NCI-H1105 treated with DMSO at 0.1 percent for 48 hours (cell line): ENCODE measurements at regions not wholly inside any gene's neighbourhood (a gene's known extent, or its start where the extent isn't known, plus 50 kb on each side); places are given as distances from the start of the nearest gene placed in this dataset.

Experiments
- DNase-seq: peaks from one replicate; lab custom pipeline; 2025; lab: John Stamatoyannopoulos, UW

DNA sequence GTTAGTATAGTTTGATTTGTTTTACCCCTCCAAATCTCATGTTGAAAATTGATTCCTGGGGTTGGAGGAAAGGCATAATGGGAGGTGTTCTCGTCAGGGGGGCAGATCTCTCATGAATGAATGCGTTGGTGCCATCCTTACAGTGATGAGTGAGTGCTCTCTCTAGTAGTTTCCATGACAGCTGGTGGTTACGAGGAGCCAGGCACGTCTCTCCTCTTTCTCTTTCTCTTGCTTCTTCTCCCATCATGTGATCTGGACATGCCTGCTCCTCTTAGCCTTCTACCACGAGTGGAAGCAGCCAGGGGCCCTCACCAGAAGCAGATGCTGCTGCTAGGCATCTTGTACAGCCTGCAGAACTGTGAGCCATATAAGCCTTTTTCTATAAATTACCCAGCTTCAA is 454.1 kb downstream of the EFNA5 start:
- no peak for DNase-seq

DNA sequence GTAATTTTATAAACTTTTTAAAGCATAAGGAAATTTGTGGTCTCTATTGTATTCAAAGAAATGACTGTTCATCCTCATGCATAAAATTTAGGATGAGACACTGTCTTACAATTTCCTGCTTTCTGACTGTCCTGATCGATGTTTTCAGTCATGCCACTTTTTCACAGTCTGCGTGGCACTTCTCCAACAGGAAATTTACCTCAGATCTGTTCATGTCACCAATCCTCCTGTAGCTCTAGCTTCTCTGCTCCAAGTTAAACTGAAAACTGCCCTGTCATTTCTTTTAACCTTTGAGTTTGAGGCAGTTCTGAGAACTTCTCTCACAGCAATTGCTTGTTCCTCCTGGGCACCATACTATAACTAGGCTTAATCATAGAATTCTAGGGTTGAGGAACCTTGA is 455.1 kb downstream of the EFNA5 start:
- DNase-seq, result no peak

DNA sequence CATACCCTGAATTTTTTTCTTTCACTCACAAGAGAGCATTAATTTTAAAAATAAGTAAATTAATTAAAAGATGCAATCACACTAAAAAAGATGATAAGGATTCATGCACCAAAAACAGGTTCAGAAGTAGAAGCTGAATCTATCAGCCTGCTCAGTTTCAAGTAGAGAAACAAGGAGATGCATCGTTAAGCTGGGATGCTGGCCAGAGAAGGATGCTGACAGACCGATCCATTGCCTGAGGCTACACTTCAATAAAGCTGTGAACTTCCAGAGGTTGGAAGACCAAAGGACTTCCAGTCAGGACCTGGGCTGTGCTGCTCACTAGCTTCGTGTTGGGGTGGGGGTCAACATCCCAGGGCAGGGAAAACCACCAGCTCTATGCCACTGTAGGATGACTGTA is 457.7 kb downstream of the EFNA5 start:
- DNase-seq, result no peak

DNA sequence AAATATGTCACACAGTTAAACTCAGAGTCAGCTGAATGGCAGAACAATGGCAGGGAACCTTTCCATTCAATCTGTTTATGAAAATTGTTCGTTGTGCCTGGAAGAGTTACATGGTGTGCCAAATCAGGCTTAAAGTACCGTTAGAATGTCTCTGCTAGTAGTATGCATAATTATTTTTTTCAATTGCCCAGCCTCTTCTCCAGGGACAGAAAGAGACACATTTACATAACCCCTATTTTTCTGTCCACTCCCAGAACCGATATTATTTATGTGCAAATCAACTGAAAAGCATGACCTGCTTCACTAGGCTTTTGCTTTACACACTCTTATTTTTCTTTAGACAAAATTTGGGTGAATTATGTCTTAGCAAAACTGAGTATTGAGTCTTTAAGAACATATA is 459.1 kb downstream of the EFNA5 start:
- no peak for DNase-seq

DNA sequence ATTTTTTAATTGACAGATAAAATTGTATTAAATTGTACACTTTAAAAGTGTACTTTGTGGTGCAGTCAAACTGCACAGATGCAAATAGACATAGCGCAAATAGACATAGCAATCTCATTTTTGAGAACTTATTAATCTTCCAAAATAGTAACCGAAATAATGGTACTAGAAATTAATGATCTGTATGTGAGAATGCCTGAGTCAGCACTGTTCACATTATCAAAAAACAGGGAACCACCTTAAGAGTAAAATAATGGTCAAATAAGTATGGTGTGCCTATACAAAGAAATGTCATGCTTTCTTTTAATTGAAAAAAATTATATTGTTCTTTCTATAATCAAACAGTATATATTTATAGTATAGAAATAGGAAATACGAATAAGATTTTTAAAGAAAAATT is 461.9 kb downstream of the EFNA5 start:
- DNase-seq, result no peak

DNA sequence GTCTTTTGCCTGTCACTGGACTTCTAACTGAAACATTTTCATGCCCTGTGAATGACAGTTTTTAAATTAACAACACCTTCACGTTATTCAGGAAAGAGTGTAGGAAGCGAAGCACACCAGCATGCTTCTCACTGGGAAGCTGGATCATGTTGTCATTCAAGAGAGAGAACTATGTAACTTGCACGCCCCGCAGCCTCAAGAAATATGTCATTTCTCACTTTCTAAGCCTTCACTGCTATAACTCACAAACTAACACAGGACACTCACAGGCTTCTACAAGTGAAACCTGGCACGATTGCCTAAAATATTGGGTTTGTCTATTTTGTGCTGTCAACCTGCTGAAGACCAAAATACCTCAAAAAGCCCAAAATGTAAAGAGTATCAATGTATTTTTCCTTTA is 466.3 kb downstream of the EFNA5 start:
- no peak for DNase-seq

DNA sequence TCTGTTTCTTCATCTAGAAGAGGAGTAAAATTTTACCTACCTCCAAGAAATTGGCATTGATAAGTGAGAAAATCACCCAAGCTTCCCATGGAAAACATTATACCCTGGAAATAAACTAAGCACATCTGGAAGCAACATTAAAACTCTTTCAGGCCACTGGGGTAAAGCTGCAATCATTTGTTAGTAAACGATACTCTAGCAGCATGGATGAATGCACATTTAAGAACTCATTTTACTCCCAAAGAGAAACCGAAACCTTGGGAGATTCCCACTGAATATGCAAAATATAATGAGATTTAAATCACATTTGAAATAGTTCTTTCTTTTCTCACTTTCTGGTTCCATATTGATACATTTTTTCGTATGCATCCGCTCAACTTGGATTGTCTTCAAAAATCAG is 467.5 kb downstream of the EFNA5 start:
- DNase-seq, result no peak

DNA sequence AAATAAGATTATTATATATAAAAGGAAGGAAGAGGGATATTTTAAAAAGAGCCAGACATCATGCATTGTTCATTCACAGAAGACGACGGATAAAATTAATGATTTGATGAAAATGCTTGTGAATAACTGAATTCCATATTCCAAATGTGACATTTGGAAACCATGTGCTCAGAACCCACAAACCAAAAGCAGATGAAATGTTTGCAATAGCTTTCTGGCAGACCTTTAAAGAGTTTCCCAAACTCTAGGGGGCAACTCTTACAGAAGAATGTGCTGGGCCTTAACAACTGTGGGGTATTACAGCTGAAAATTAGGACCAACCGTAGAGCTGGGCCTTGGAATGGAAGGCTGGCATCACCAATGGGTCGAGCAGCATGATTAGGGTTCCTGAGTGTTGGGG is 471.0 kb downstream of the EFNA5 start:
- no peak for DNase-seq

DNA sequence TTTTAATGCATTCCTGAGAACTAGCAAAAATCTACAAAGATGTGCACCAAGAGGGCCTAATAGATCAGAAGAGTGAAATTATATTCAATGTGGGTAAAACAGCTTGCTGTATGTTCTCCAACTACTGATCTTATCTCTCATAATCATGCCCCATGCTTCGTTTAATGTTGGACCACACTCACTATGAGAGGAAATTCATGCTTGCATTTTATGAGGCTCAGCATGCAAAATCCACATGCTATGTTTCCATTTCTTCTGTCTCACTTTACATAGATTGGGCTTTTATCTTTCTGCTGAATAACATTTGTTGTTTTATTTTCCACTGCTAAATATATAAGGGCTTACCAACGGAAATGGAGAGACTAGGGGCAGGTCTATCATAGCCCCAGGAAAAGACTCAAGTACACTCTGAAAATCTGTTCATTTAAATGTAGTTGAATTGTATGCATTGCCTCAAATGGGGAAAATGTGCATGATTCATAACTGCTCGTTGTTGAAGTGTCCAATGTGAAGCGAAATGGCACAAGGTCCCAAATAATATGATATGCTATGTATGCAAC is 474.2 kb downstream of the EFNA5 start:
- DNase-seq, result no peak

DNA sequence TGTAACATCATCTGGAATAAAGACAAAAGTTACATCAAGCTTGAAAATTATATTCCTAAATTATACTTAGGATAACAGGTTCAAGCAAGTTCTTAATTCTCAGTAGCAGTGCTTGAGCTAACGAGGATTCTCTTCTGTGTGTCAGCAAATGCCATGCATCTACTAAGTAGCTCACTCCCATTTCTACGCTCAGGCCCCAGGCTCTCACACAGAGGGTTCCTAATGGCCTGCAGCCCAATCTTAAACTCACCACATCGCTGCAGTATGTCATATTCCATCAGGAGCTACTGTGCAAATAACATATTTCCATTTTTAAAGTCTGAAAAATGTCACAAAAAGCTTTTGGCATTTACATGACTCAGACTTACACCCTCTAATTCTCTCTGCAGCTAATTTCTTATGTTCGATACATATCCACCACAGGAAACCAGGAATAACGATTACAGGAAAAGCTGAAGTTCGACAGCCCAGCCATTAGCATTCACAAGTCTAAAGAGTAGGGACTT is 474.8 kb downstream of the EFNA5 start:
- DNase-seq, result no peak

DNA sequence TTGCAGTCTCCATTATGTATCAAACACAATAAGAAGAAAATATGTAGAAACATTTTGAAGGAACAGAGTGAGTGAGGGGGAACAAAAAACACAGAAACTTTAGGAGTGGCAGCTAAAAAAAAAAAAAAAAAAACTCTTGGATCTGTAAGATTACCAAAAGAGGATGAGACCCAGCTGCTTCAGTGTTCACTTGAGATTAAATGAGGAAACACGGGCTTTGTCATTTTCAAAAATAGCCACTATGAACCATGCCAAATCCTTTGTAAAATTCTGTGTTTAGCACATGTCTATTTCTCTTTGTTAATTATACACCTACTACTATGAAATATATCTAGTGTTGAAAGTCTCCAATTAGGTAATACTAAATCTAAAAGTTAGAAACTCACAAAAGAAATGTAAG is 485.9 kb downstream of the EFNA5 start:
- no peak for DNase-seq

DNA sequence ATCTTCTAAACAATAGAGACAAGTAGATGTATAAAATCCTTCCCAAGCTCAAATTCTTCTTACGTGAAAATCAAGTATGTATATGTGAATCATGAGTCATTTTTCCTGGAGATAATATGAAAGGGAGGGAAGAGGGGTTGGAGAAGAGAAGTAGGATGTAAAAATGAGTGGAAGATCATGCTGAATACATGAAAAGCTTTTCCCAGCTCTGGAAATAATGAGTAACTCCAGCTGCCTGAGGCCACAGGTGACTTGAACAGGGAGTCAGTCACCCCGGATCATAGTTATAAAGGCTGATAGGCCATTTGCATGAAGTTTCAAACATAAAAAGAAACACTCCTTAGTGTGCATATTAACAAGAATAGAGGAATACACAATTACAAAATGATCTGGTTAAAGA is 486.7 kb downstream of the EFNA5 start:
- DNase-seq, result no peak

DNA sequence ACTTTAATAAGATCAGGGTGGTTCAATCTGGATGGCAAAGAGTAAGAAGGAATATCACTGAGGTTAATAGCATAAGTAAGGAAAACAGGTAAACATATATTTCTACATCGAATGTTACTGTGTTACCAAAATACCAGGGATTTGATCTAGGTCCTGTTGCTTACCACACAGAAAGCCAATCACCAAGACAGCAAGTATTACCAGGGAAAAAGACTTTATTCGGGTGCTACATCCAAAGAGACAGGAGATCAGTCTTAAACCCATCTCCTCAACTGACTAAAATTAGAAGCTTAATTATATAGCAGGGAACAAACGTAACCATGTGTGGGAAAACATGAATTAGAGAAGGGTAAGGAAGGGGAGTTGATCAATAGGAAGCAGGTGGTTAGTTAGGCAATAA is 500.1 kb downstream of the EFNA5 start:
- DNase-seq, result no peak

DNA sequence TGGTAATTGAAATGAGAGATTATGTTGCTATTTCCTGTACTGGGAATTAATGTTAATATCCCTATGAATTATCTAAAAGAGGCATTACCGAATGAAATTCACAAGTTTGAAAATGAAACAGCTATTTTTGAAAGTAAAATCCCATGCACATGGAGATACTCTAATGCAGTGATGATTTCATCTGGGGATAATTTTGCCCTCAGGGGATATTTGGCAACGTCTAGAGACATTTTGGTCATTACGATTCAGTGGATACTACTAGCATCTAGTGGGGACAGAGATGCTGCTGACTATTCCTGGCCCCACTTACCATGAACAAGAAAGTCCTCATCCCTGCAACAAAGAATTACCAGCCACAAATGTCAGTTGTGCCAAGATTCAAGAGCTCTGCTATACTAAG is 500.9 kb downstream of the EFNA5 start:
- no peak for DNase-seq

DNA sequence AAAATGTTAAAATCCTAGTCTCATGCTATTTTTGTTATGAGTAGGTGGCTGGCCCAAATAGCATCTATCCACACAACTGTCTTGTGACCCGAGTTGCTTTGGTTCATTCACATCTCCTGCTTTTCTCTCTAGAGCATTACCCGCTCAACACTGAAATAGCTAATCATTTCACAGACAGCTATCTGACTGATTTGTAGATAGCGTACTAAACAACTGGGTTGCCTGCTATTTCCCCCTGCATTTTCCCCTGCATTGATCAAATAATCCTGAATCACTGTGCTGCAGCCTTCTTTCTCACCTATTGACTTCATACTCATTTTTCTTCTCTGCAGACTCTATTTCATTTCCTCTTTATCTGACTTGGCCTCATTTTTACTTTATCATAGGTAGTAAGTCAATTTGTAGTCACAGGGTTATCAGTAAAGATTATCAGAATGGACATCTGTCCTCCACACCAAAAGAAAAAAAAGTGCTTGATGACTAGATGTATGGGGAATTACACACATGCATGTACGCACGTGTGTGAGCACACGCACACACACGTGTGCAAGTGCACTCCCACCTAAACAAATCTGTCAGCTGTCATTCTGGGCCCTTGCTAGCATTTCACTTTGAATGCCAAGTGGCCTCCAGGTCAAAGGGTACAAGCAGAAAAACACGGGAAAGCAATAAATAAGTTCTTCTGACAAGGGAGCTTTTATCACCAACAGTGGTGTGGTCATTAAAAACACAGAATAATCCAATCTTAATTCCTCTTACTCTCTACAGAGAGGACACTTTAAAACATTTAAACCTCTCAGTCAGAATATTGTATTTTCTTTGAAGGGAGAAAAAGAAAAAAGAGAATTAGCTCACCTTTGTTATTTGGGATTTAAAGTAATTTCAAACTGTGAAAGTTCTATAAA is 501.6 kb downstream of the EFNA5 start:
- DNase-seq, result no peak

DNA sequence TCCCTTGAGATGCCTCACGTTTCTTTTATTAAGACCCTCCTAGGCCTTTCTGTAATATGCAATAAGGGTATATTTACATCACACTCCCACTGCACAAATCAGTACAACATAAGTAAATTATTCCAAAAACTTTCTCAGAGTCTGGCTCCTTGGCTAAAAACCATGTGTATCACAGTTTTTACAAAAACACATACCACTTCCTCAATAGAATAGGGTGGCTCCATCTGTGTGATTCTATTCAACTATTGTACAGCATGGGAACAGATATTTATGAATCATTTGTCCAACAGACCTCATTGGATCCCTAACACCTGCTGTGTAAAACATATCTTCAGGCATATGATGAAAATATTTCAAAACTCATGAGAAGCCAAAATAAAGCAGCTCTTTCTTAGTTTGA is 502.7 kb downstream of the EFNA5 start:
- no peak for DNase-seq

DNA sequence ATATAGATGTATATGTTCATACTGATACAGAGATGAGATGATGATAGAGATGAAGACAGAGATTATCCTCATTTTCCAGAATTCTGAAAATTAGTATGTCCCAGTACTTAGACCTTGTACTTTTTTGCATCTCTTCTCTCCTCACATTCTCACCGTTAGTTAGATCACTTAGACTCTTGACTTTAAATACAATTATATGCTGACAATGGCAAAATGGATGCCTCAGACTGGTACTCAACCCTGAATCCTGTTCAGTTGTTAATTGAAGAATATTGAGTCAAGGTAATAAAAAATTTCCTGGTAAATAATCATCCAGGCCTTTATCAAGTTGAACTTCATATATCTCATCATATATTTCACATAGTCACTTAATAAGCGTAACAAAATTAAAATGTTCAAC is 505.4 kb downstream of the EFNA5 start:
- DNase-seq, result no peak

DNA sequence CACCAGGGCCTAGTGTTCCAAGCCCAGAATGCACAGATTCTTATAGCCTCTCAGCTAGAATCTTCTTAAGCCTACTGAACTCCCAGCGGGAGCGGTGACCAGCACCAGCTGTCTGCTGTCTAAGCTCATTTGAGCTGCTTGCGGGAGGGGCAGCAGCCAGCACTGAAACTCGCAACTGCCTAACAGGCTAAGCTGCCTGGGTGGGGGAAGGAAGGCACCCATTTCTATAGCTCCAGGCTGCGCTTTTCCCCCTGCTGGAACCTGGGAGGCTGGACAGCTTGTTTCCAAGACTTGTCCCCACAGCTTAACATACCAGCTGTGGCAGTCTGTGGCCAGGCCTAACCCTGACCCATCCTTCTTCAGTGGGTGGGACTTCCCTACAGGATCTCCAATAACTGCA is 512.9 kb downstream of the EFNA5 start:
- no peak for DNase-seq

DNA sequence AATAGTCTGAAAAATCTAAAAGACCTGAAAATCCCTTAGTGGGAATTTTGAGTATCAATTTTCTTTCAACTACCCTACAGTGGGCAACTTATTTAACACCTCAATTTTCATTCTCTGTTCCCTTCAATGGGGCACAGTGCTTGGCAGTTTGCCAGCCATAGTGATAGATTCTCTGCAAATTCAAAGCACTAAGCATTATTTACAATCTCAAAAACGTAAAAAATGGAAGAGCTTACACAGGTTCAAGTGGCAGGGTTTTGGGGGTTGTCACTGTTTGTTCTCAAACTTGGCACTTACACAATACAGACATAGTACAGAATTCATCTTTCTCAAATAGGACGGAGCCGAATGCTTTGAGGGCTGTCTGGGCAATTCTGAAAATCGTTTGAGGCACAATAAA is 515.0 kb downstream of the EFNA5 start:
- DNase-seq, result peak; percentile 71

DNA sequence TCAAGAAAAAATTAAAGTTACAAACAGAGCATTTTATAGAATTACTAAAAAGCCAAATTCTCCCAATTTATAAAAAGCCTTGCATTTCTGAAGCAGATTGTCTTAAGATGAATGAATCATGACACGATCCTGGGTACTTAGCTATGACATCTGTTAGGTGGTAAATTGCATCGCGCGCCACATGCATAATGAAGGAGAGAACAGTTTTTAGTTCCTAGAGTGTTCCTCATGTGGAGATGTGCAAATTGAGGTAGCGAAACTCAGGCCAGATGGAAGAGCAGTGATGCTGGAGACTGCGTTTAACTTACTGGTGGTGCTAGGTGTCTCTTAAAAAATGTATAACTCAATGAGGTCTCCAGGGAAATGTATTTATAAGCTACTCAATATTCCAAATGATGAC is 516.1 kb downstream of the EFNA5 start:
- no peak for DNase-seq

DNA sequence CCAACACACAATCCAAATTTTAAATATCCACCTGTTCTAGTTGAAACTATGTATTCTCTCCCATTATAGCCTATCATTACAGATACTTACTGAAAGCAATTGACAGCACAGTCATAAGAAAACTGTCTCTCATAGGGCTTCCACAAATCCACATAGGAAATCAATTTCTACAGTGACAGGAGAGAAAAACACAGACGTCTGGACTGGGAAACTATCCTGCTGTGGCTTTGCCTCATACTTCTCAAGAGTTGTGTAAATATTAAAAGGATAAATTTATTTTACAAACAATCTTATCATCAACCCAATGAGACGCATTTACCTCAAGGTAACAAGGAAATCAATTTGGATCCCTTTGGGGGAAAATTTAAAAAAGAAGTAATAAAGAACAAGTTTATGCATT is 517.5 kb downstream of the EFNA5 start:
- no peak for DNase-seq

DNA sequence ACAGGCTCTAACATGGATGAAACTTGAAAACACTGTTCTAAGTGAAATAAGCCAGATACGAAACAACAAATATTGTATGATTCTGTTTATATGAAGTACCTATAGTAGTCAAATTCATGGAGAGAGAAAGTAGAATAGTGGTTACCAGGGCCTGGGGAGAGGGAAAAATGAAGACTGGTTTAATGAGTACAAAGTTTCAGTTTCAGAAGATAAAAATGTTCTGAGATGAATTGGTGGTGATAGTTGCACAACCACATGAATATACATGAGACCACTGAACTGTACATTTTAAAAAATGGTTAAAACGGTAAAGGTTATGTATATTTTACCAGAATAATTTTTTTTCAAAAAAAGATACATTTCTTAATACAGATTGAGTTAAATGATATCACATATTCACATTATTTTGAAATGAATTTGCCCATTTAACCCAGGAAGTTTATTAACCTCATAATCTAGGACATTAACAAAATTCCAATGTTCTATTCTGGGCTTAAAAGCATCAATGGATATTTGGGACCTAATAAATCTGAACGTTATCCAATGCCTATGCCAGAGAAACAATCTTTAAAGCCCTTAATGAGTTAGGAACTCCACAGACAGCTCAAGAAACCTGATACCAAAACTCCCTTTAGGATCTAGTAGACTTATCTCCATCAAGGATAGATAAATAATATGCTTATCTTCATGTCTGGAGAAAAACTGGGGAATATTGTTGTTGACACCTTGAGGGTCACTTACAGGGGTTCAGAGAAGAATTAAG is 521.3 kb downstream of the EFNA5 start:
- no peak for DNase-seq

DNA sequence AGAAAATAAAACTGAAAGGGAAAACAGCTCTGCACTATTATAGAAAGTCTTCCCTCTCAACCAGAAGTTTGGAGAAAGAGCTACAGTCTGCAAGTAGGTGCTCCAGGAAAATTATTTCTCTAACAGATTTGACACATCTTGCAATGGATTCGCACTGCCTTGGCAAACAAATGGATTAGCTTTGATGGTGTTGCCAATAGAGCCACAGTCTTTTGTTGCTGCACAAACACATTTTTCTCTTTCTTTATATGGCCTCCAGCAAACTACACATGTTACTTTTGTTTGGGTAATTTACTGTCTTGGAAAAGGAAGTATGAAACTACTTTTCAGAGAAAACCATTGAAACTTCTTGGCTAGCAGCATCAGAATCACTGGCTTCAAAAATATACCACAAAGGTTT is 523.1 kb downstream of the EFNA5 start:
- DNase-seq, result no peak
